ENCODE measurements at regions not wholly inside any gene's neighbourhood (a gene's known extent, or its start where the extent isn't known, plus 50 kb on each side); places are given as distances from the start of the nearest gene placed in this dataset.

DNA sequence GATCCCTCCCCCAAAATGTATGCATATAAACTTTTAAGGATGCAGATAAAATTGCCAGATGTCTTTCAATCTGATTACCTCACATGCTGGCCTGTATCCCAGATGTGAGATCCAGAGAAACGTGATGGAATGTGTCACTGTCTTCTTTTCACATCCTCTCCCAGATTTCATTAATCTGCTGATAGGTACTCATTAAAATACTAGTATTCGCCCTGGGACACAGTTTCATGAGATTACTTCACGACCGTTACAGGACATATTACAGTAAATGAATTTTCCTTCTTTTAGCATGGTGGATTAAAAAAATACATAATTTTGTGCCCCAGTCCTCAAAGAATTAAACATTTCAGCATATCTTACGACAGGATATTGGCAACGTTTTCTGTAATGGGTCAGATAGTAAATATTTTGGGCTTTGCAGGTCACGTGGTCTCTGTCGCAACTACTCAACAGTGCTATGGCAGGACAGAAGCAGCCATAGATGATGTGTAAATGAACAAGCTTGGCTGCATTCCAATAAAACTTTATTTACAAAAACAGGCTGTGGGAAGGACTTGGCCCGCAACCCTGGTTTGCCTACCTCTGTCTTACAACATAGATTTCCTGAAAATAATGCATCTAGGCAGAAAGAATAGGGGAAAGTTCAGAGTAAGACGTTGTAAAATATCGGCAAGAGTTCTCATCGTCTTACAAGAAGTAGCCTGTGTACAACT, 156.0 kb upstream of the DIO3 start:
- H3K27ac ChIP-seq, result no peak overlapping the region
- no peak for DNase-seq
- H3K4me3 ChIP-seq, result no peak overlapping the region
- TF ChIP-seq CTCF (IDR thresholded peaks at IDR 0.05), result no peak
- no peaks in the 10 kb centered on the region for H3K36me3 ChIP-seq
- peaks cover 0 to 16% of the 10 kb centered on the region in 2 donors for H3K27me3 ChIP-seq
- intact Hi-C loops (cut with DNase I; ENCODE audit: low total_unique reads), result no loop called here
- no peaks in the 10 kb centered on the region for H3K9me3 ChIP-seq
- peaks cover 0 to 29% (median 13%) of the 10 kb centered on the region in 4 donors for H3K4me1 ChIP-seq

GRCh38 chr14:101406921-101407320, 154.4 kb upstream of the DIO3 start:
- Histone ChIP-seq H3K36me3 (no peaks in the 10 kb centered on the region), H3K27ac (peak overlapping the region; percentile 56), H3K27me3 (peaks cover 0 to 14% of the 10 kb centered on the region in 2 donors), H3K4me1 (peaks cover 0 to 29% (median 13%) of the 10 kb centered on the region in 4 donors), H3K4me3 (no peak overlapping the region), H3K9me3 (no peaks in the 10 kb centered on the region)
- intact Hi-C loops (cut with DNase I; ENCODE audit: low total_unique reads), result no loop called here
- DNase-seq, result no peak
- no peak for TF ChIP-seq CTCF (IDR thresholded peaks at IDR 0.05)

DNA sequence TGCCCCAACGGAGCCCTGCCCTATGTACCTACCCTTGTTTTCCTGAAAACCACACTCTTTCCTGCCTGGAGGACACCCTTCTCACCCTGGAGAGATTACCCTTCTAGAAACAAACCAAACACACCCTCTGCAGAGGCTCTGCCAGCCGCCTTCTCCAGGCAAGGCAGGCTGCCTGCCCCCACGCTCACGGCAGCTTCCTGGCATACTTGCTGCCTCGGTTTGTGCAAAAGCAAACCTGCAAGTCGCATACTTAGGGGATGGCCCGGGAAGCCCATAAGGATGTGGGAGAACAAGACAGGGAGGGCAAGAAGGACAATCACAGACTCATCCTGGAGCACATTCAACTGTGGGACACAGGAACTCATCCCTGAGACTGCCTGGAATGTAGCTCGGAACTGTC, 154.0 kb upstream of the DIO3 start:
- no peaks in the 10 kb centered on the region for H3K36me3 ChIP-seq
- no peak for TF ChIP-seq CTCF (IDR thresholded peaks at IDR 0.05)
- DNase-seq, result no peak
- intact Hi-C loops (cut with DNase I; ENCODE audit: low total_unique reads), result no loop called here
- no peaks in the 10 kb centered on the region for H3K9me3 ChIP-seq
- no peak overlapping the region for H3K4me3 ChIP-seq
- peaks cover 0 to 13% of the 10 kb centered on the region in 2 donors for H3K27me3 ChIP-seq
- peak overlapping the region; percentile 56 for H3K27ac ChIP-seq
- peaks cover 0 to 29% (median 13%) of the 10 kb centered on the region in 4 donors for H3K4me1 ChIP-seq

GRCh38 chr14:101408077-101408831, 153.0 kb upstream of the DIO3 start:
- peak; percentile 45 to 76 for DNase-seq
- TF ChIP-seq CTCF (IDR thresholded peaks at IDR 0.05), result no peak
- no peaks in the 10 kb centered on the region for H3K36me3 ChIP-seq
- H3K27ac ChIP-seq, result peak overlapping the region; percentile 56
- H3K4me1 ChIP-seq, result peaks cover 0 to 26% (median 13%) of the 10 kb centered on the region in 4 donors
- H3K4me3 ChIP-seq, result no peak overlapping the region
- intact Hi-C loops (cut with DNase I; ENCODE audit: low total_unique reads), result no loop called here
- peaks cover 0 to 3% of the 10 kb centered on the region in 2 donors for H3K27me3 ChIP-seq
- no peaks in the 10 kb centered on the region for H3K9me3 ChIP-seq

DNA sequence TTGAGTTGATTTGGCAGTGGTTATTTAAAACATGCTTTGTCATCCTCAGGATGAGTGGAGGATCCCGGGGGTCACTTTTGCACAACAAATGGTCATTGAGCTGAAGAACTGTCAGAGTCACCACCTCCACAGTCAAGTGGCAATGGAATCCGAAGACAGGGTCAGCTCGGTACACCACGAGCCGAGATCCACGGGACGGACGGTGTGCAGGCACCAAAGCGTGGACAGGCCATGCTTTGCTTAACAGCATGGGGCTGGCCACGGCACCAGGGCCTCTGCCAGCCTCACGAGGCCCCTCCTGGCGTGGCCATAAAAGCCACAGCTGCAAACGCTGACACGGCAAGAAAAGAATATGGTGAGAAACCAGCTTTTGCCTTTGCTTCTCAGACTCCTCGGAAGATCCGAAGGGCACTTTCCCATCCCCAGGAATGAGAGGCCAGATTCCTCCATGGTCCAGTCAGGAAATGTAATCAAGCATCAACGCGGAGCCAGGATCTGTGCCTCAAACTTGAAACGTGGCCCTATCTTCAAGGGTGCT, 152.2 kb upstream of the DIO3 start:
- H3K4me3 ChIP-seq, result no peak overlapping the region
- no peaks in the 10 kb centered on the region for H3K36me3 ChIP-seq
- DNase-seq, result no peak
- peak overlapping the region in 1 of 2 donors; percentile 38 for H3K27ac ChIP-seq
- intact Hi-C loops (cut with DNase I; ENCODE audit: low total_unique reads), result no loop called here
- no peak for TF ChIP-seq CTCF (IDR thresholded peaks at IDR 0.05)
- H3K27me3 ChIP-seq, result no peaks in the 10 kb centered on the region
- H3K4me1 ChIP-seq, result peaks cover 0 to 26% (median 13%) of the 10 kb centered on the region in 4 donors
- H3K9me3 ChIP-seq, result no peaks in the 10 kb centered on the region

Measured in tibial artery (tissue), 4 donors.